ENCODE measurements at regions not wholly inside any gene's neighbourhood (a gene's known extent, or its start where the extent isn't known, plus 50 kb on each side); places are given as distances from the start of the nearest gene placed in this dataset.
"Not testable (repeated sequence)": the region's sequence is repeated elsewhere in the genome, so short reads cannot be mapped to it uniquely, and the experiment has no call there.

DNA sequence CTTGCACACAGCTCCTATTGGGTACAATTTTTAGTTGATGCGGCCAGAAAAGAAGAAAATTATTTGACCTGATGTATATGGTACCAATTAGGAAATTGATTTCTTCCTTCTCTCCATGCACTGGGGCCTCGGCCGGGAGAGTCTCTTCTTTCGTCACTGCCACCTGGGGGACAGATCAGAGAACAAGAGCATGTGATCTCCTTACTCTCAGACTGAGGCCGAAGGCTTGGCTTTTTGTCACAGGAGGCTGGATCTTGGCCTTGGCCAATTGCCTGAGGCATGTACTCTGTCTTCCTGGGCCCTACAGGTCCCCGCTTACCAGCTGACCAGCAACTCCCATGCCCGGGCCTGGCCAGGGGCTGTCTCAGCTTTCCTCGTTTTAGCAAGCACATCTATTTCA, 330.3 kb downstream of the KLF13 start:
- TF ChIP-seq, protein P1, sequence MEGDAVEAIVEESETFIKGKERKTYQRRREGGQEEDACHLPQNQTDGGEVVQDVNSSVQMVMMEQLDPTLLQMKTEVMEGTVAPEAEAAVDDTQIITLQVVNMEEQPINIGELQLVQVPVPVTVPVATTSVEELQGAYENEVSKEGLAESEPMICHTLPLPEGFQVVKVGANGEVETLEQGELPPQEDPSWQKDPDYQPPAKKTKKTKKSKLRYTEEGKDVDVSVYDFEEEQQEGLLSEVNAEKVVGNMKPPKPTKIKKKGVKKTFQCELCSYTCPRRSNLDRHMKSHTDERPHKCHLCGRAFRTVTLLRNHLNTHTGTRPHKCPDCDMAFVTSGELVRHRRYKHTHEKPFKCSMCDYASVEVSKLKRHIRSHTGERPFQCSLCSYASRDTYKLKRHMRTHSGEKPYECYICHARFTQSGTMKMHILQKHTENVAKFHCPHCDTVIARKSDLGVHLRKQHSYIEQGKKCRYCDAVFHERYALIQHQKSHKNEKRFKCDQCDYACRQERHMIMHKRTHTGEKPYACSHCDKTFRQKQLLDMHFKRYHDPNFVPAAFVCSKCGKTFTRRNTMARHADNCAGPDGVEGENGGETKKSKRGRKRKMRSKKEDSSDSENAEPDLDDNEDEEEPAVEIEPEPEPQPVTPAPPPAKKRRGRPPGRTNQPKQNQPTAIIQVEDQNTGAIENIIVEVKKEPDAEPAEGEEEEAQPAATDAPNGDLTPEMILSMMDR (IDR thresholded peaks at IDR 0.05; ENCODE audit: low read depth, low read length): not testable (repeated sequence)
- TF ChIP-seq EZH2phosphoT487 (IDR thresholded peaks at IDR 0.05; ENCODE audit: low read depth): not testable (repeated sequence)
